Suprapubic skin (tissue), 3 donors: ENCODE measurements at regions not wholly inside any gene's neighbourhood (a gene's known extent, or its start where the extent isn't known, plus 50 kb on each side); places are given as distances from the start of the nearest gene placed in this dataset.

ENCODE experiments used
- POLR2A ChIP-seq, 2 donors: fragments of 450-650 bp; IDR thresholded peaks; one replicate each; pipeline ENCODE4 v1.6.1; 2017; ENCODE audit warnings: antibody characterized with exemption in 2 of 2, mild to moderate bottlenecking in 2 of 2, moderate library complexity in 2 of 2
- TF ChIP-seq, protein P1 (sequence below), 2 donors: fragments of 200-600 bp in 1 of 2; fragments of 450-650 bp in 1 of 2; sonication (generic) in 1 of 2; IDR thresholded peaks; one replicate each; pipeline ENCODE4 v1.5.1; 2016 to 2019; ENCODE audit warnings: antibody characterized with exemption in 2 of 2, mild to moderate bottlenecking in 1 of 2, moderate library complexity in 1 of 2

DNA sequence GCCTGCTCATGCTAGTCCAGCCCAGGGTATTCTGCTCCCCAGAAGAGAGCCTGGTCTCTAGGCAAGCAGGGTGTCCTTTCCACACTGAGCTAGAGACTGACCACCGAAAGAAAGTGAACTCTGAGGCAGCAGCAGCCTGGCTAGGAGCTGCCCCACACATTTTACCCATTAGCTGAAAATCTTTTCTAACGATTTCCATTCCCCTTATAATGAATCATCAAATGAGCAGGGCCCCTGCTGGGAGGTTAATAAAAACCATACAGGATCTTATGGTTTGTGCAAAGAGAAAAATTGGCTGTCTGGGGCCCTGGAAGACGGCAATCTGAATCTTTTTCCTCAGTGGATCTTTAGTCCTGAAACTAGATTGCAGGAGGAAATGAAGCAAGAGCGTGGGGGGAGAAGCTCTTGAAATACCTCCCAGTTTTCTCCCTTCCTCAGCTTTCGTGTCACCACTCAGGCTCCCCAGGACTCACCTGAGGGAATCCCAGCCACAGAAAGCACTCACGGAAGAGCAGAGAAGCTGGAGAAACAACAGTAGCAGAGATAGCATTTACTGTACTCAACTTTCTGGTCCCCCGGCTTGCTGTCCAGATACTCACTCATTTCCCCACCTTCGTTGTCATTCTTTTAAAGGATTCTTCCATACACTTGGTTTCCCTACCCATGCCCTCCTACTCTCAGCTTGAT is 74.7 kb upstream of the CD44 start:
- no peak for TF ChIP-seq POLR2A (IDR thresholded peaks at IDR 0.05)
- TF ChIP-seq, protein P1, sequence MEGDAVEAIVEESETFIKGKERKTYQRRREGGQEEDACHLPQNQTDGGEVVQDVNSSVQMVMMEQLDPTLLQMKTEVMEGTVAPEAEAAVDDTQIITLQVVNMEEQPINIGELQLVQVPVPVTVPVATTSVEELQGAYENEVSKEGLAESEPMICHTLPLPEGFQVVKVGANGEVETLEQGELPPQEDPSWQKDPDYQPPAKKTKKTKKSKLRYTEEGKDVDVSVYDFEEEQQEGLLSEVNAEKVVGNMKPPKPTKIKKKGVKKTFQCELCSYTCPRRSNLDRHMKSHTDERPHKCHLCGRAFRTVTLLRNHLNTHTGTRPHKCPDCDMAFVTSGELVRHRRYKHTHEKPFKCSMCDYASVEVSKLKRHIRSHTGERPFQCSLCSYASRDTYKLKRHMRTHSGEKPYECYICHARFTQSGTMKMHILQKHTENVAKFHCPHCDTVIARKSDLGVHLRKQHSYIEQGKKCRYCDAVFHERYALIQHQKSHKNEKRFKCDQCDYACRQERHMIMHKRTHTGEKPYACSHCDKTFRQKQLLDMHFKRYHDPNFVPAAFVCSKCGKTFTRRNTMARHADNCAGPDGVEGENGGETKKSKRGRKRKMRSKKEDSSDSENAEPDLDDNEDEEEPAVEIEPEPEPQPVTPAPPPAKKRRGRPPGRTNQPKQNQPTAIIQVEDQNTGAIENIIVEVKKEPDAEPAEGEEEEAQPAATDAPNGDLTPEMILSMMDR (IDR thresholded peaks at IDR 0.05) = no peak
